C4-2B (cell line): ENCODE measurements at regions not wholly inside any gene's neighbourhood (a gene's known extent, or its start where the extent isn't known, plus 50 kb on each side); places are given as distances from the start of the nearest gene placed in this dataset.
A peak's percentile ranks its signal among the peaks of the same experiment; 100 is the strongest.

ENCODE experiments used
- H3K27ac ChIP-seq: fragments of 450-650 bp; 2 replicates; pipeline ENCODE4 v1.5.1; 2017
- CTCF ChIP-seq: fragments of 450-650 bp; conservative IDR thresholded peaks from 2 replicates; pipeline ENCODE4 v1.5.1; 2017; ENCODE audit warnings: mild to moderate bottlenecking
- ZFX ChIP-seq: fragments of 450-650 bp; IDR thresholded peaks from 2 replicates; pipeline ENCODE4 v1.6.1; 2017

GRCh38 chr19:28332351-28332750 is 880.6 kb downstream of the UQCRFS1 start:
- TF ChIP-seq ZFX = no peak
- TF ChIP-seq CTCF = no peak
- no peak overlapping the region for H3K27ac ChIP-seq

- H3K27ac ChIP-seq = no peak overlapping the region
- TF ChIP-seq ZFX (no peak), CTCF (no peak)
Observed at GRCh38 chr19:28331596-28331995, 881.4 kb downstream of the UQCRFS1 start.

GRCh38 chr19:28330831-28331230 is 882.1 kb downstream of the UQCRFS1 start:
- H3K27ac ChIP-seq = no peak overlapping the region
- no peak for TF ChIP-seq ZFX
- TF ChIP-seq CTCF = no peak

GRCh38 chr19:28329429-28329828 is 883.5 kb downstream of the UQCRFS1 start:
- no peak for TF ChIP-seq ZFX
- no peak for TF ChIP-seq CTCF
- H3K27ac ChIP-seq = no peak overlapping the region

- H3K27ac ChIP-seq = no peak overlapping the region
- TF ChIP-seq CTCF = no peak
- no peak for TF ChIP-seq ZFX
Observed at GRCh38 chr19:28327905-28328304, 885.0 kb downstream of the UQCRFS1 start.

- TF ChIP-seq ZFX (no peak), CTCF (no peak)
Observed at GRCh38 chr19:28326746-28327145, 886.2 kb downstream of the UQCRFS1 start.

GRCh38 chr19:28324275-28325060 is 888.5 kb downstream of the UQCRFS1 start:
- no peak overlapping the region for H3K27ac ChIP-seq
- peak; percentile 21 for TF ChIP-seq CTCF
- no peak for TF ChIP-seq ZFX

More at GRCh38 chr19:28326746-28327145, 886.2 kb downstream of the UQCRFS1 start:
- no peak overlapping the region for H3K27ac ChIP-seq
